Spleen (tissue), 11 donors: ENCODE measurements at regions not wholly inside any gene's neighbourhood (a gene's known extent, or its start where the extent isn't known, plus 50 kb on each side); places are given as distances from the start of the nearest gene placed in this dataset.

Experiments
- DNase-seq: peaks from one replicate; pipeline ENCODE4 v3.0.0-alpha.2; 2020
- H3K27ac ChIP-seq, 8 donors: fragments of 200-600 bp; sonication (generic) in 7 of 8; 1 replicate in 4 of 8; 2 replicates in 4 of 8; pipeline versions ENCODE4 v1.5.0 to v1.8.0; 2016 to 2021; ENCODE audit warnings: inconsistent platforms in 4 of 8, mild to moderate bottlenecking in 4 of 8, moderate library complexity in 1 of 8
- H3K27me3 ChIP-seq, 7 donors: fragments of 200-600 bp; sonication (generic) in 6 of 7; replicated peaks in 1 of 7; 1 replicate in 4 of 7; 2 replicates in 3 of 7; pipeline versions ENCODE4 v1.5.0 to v1.8.0; 2016 to 2021; ENCODE audit warnings: inconsistent platforms in 3 of 7, mild to moderate bottlenecking in 1 of 7
- H3K36me3 ChIP-seq, 6 donors: fragments of 200-600 bp; sonication (generic) in 5 of 6; 1 replicate in 4 of 6; 2 replicates in 2 of 6; pipeline versions ENCODE4 v1.5.0 to v1.8.0; 2016 to 2021; ENCODE audit warnings: inconsistent platforms in 2 of 6
- H3K4me1 ChIP-seq, 6 donors: fragments of 200-600 bp; sonication (generic) in 5 of 6; 1 replicate in 3 of 6; 2 replicates in 3 of 6; pipeline versions ENCODE4 v1.5.0 to v1.8.0; 2016 to 2021; ENCODE audit warnings: inconsistent platforms in 3 of 6
- H3K4me3 ChIP-seq, 8 donors: fragments of 200-600 bp; sonication (generic) in 7 of 8; 1 replicate in 4 of 8; 2 replicates in 4 of 8; pipeline versions ENCODE4 v1.5.0 to v1.8.0; 2016 to 2021; ENCODE audit warnings: inconsistent platforms in 4 of 8, mild to moderate bottlenecking in 4 of 8, moderate library complexity in 2 of 8
- H3K9me3 ChIP-seq, 8 donors: fragments of 200-600 bp; sonication (generic) in 7 of 8; 1 replicate in 4 of 8; 2 replicates in 4 of 8; pipeline versions ENCODE4 v1.5.0 to v1.8.0; 2016 to 2021; ENCODE audit warnings: inconsistent platforms in 4 of 8
- CTCF ChIP-seq, 11 experiments: fragments of 200-600 bp in 7 of 11; fragments of 450-650 bp in 4 of 11; sonication (generic) in 4 of 11; IDR thresholded peaks in 8 of 11; conservative IDR thresholded peaks in 3 of 11; 1 replicate in 7 of 11; 2 replicates in 4 of 11; pipeline versions ENCODE4 v1.4.0 to v1.8.0; 2016 to 2021; ENCODE audit warnings: antibody characterized with exemption in 11 of 11, inconsistent platforms in 4 of 11, mild to moderate bottlenecking in 1 of 11
- POLR2A ChIP-seq, 3 donors: fragments of 450-650 bp; IDR thresholded peaks; one replicate each; pipeline ENCODE4 v1.5.1; 2017; ENCODE audit warnings: antibody characterized with exemption in 3 of 3, mild to moderate bottlenecking in 1 of 3
- POLR2AphosphoS5 ChIP-seq, 3 donors: sonication (generic); formaldehyde crosslinking; IDR thresholded peaks; one replicate each; pipeline ENCODE4 v1.5.1; 2017; ENCODE audit warnings: antibody characterized with exemption in 3 of 3
- WGBS, 5 donors: extraction: QIAGEN DNeasy Blood & Tissue Kit in 3 of 5; methylation state at CpG; one replicate each; pipeline versions ENCODE4 v1.1.5 to v1.1.7; 2013 to 2018; 5-methylcytosine and 5-hydroxymethylcytosine counted together
- intact Hi-C: fragments of 100-400 bp; cut with DNase I; formaldehyde crosslinking; loops from one replicate; pipeline ENCODE4 v1.15.0; 2023; ENCODE audit warnings: low total_unique reads
- donor health status: healthy with polysubstance abuse.
- donor health status: DM: no; HTN: no; CAD: no; lungs with moderate emphysema.
- donor health status: DM: no; HTN: no; CAD: no.
- donor health status: Bipolar disorder and iron deficiency.
- donor health status: healthy.
- donor health status: DM: no; HTN: no; CAD: no.
- donor health status: DM: yes; HTN: yes; CAD: no.

- H3K9me3 ChIP-seq: no peaks in the 10 kb centered on the region
- TF ChIP-seq POLR2A (IDR thresholded peaks at IDR 0.05) (no peak), POLR2AphosphoS5 (IDR thresholded peaks at IDR 0.05) (no peak), CTCF (IDR thresholded peaks at IDR 0.05 in 8 of 11, conservative IDR thresholded peaks at IDR 0.05 in 3 of 11) (no peak)
- H3K4me1 ChIP-seq: peaks cover 0 to 4% (median 1%) of the 10 kb centered on the region in 6 donors
- H3K36me3 ChIP-seq: no peaks in the 10 kb centered on the region
- intact Hi-C loops: no loop called here
- H3K27ac ChIP-seq: no peak overlapping the region
- no peak for DNase-seq
- no peak overlapping the region for H3K4me3 ChIP-seq
- H3K27me3 ChIP-seq: no peaks in the 10 kb centered on the region
- 88 to 94% (median 92%) methylated on average over 3 of the region's 3 CpGs for WGBS, 5 donors
Observed at GRCh38 chr2:21263622-21264021, 139.9 kb downstream of the TDRD15 start.

GRCh38 chr2:21265752-21266151 is 142.0 kb downstream of the TDRD15 start:
- intact Hi-C loops: no loop called here
- no peak overlapping the region for H3K27ac ChIP-seq
- no peaks in the 10 kb centered on the region for H3K9me3 ChIP-seq
- H3K36me3 ChIP-seq: no peaks in the 10 kb centered on the region
- 54 to 91% (median 83%) methylated on average over 3 of the region's 3 CpGs for WGBS, 5 donors
- TF ChIP-seq POLR2AphosphoS5 (IDR thresholded peaks at IDR 0.05) (no peak), CTCF (IDR thresholded peaks at IDR 0.05 in 8 of 11, conservative IDR thresholded peaks at IDR 0.05 in 3 of 11) (no peak), POLR2A (IDR thresholded peaks at IDR 0.05) (no peak)
- no peaks in the 10 kb centered on the region for H3K27me3 ChIP-seq
- H3K4me1 ChIP-seq: peaks cover 0 to 22% (median 8%) of the 10 kb centered on the region in 6 donors
- DNase-seq: no peak
- H3K4me3 ChIP-seq: no peak overlapping the region

- H3K27ac ChIP-seq: no peak overlapping the region
- 74 to 89% (median 81%) methylated on average over 5 of the region's 5 CpGs for WGBS, 5 donors
- intact Hi-C loops: no loop called here
Observed at GRCh38 chr2:21267232-21267835, 143.6 kb downstream of the TDRD15 start.

More at GRCh38 chr2:21267232-21267835, 143.6 kb downstream of the TDRD15 start:
- H3K27me3 ChIP-seq: no peaks in the 10 kb centered on the region
- H3K36me3 ChIP-seq: no peaks in the 10 kb centered on the region
- peaks cover 0 to 29% (median 8%) of the 10 kb centered on the region in 6 donors for H3K4me1 ChIP-seq
- no peak overlapping the region for H3K4me3 ChIP-seq
- no peaks in the 10 kb centered on the region for H3K9me3 ChIP-seq
- DNase-seq: no peak
- no peak for TF ChIP-seq CTCF (IDR thresholded peaks at IDR 0.05 in 8 of 11, conservative IDR thresholded peaks at IDR 0.05 in 3 of 11)
- TF ChIP-seq POLR2A (IDR thresholded peaks at IDR 0.05): no peak
- TF ChIP-seq POLR2AphosphoS5 (IDR thresholded peaks at IDR 0.05): no peak
